Fibroblast of mammary gland (primary cell): ENCODE measurements at regions not wholly inside any gene's neighbourhood (a gene's known extent, or its start where the extent isn't known, plus 50 kb on each side); places are given as distances from the start of the nearest gene placed in this dataset.

Source experiments
- DNase-seq: peaks from one replicate; pipeline ENCODE4 v3.0.0-alpha.2; 2010; ENCODE audit warnings: low read depth
- H3K4me3 ChIP-seq: 2 replicates; pipeline ENCODE4 v1.5.1; 2011; ENCODE audit warnings: low read depth, mild to moderate bottlenecking, low read length, moderate library complexity; ENCODE audit not compliant: control insufficient read depth
- CTCF ChIP-seq: conservative IDR thresholded peaks from 2 replicates; pipeline ENCODE4 v1.5.1; 2011; ENCODE audit warnings: low read depth, low read length, inconsistent platforms; ENCODE audit not compliant: control insufficient read depth, insufficient read depth

- DNase-seq: no peak
- TF ChIP-seq CTCF: no peak
- H3K4me3 ChIP-seq: no peak overlapping the region
These were observed 357.7 kb upstream of the FLRT2 start for GRCh38 chr14:85172290-85172689.

- no peak overlapping the region for H3K4me3 ChIP-seq
- no peak for TF ChIP-seq CTCF
- no peak for DNase-seq
These were observed 357.0 kb upstream of the FLRT2 start for GRCh38 chr14:85172889-85173477.

GRCh38 chr14:85175556-85175955 is 354.4 kb upstream of the FLRT2 start:
- TF ChIP-seq CTCF: no peak
- DNase-seq: peak; percentile 76
- no peak overlapping the region for H3K4me3 ChIP-seq

GRCh38 chr14:85178864-85179263 is 351.1 kb upstream of the FLRT2 start:
- no peak overlapping the region for H3K4me3 ChIP-seq
- TF ChIP-seq CTCF: no peak
- DNase-seq: no peak

GRCh38 chr14:85180876-85181275 is 349.1 kb upstream of the FLRT2 start:
- no peak for TF ChIP-seq CTCF
- no peak for DNase-seq
- no peak overlapping the region for H3K4me3 ChIP-seq

GRCh38 chr14:85182282-85182681 is 347.7 kb upstream of the FLRT2 start:
- DNase-seq: no peak
- no peak overlapping the region for H3K4me3 ChIP-seq
- no peak for TF ChIP-seq CTCF

- H3K4me3 ChIP-seq: no peak overlapping the region
- TF ChIP-seq CTCF: no peak
- no peak for DNase-seq
These were observed 343.9 kb upstream of the FLRT2 start for GRCh38 chr14:85186082-85186481.
